DND-41 (cell line): ENCODE measurements at regions not wholly inside any gene's neighbourhood (a gene's known extent, or its start where the extent isn't known, plus 50 kb on each side); places are given as distances from the start of the nearest gene placed in this dataset.

Experiments
- ATAC-seq: fragments of 200-7000 bp; cut with Tn5 transposase; 3 replicates; pipeline ENCODE4 v1.9.1; 2021; ENCODE audit warnings: low read depth; ENCODE audit not compliant: insufficient read depth
- DNase-seq: peaks from one replicate; pipeline ENCODE4 v3.0.0-alpha.2; 2020
- H2AFZ ChIP-seq: 2 replicates; pipeline ENCODE4 v1.6.0; 2012; ENCODE audit warnings: low read depth, low read length
- H3K27ac ChIP-seq: 2 replicates; pipeline ENCODE4 v1.5.1; 2012; ENCODE audit warnings: low read length, inconsistent platforms
- H3K27me3 ChIP-seq: fragments of 200-600 bp; sonication (generic); 2 replicates; pipeline ENCODE4 v1.6.0; 2012; ENCODE audit warnings: low read length, mild to moderate bottlenecking, inconsistent platforms; ENCODE audit not compliant: insufficient read depth, poor library complexity
- H3K36me3 ChIP-seq: 2 replicates; pipeline ENCODE4 v1.5.1; 2012; ENCODE audit warnings: low read length, inconsistent platforms; ENCODE audit not compliant: insufficient read depth
- H3K4me1 ChIP-seq: 2 replicates; pipeline ENCODE4 v1.5.1; 2012; ENCODE audit warnings: mild to moderate bottlenecking, low read length; ENCODE audit not compliant: insufficient read depth
- H3K4me2 ChIP-seq: 2 replicates; pipeline ENCODE4 v1.6.0; 2012; ENCODE audit warnings: mild to moderate bottlenecking, moderate library complexity, low read length, inconsistent platforms; ENCODE audit not compliant: insufficient read depth
- H3K4me3 ChIP-seq, 2 experiments: fragments of 200-600 bp in 1 of 2; shearing (Covaris generic) in 1 of 2; 2 replicates each; pipeline ENCODE4 v1.5.1; 2012 to 2016; ENCODE audit warnings: inconsistent platforms in 2 of 2, low read length in 2 of 2, mild to moderate bottlenecking in 2 of 2, low read depth in 1 of 2, moderate library complexity in 1 of 2
- H3K79me2 ChIP-seq: 2 replicates; pipeline ENCODE4 v1.6.0; 2012; ENCODE audit warnings: low read length, inconsistent platforms; ENCODE audit not compliant: insufficient read depth
- H3K9ac ChIP-seq: 2 replicates; pipeline ENCODE4 v1.6.0; 2012; ENCODE audit warnings: low read depth, mild to moderate bottlenecking, inconsistent platforms, low read length, moderate library complexity
- H3K9me3 ChIP-seq: 2 replicates; pipeline ENCODE4 v1.5.1; 2012; ENCODE audit warnings: low read length, moderate library complexity, mild to moderate bottlenecking, inconsistent platforms; ENCODE audit not compliant: insufficient read depth, severe bottlenecking
- H4K20me1 ChIP-seq: 2 replicates; pipeline ENCODE4 v1.6.0; 2012; ENCODE audit warnings: low read length; ENCODE audit not compliant: insufficient read depth
- EZH2 ChIP-seq: IDR thresholded peaks from 3 replicates; pipeline ENCODE4 v1.6.1; 2012; ENCODE audit warnings: borderline replicate concordance, low read depth, mild to moderate bottlenecking, moderate library complexity, low read length, inconsistent platforms; ENCODE audit not compliant: severe bottlenecking
- TF ChIP-seq, protein P1 (sequence below): IDR thresholded peaks from 2 replicates; pipeline ENCODE4 v1.5.1; 2012; ENCODE audit warnings: borderline replicate concordance, low read length, moderate library complexity, mild to moderate bottlenecking; ENCODE audit not compliant: poor library complexity, severe bottlenecking; ENCODE audit errors: extremely low read depth

GRCh38 chr19:30118760-30119159 is 176.7 kb downstream of the URI1 start:
- no peak overlapping the region for H3K27ac ChIP-seq
- H3K9me3 ChIP-seq: no peaks in the 10 kb centered on the region
- H2AFZ ChIP-seq: no peak overlapping the region
- TF ChIP-seq EZH2: no peak
- TF ChIP-seq, protein P1, sequence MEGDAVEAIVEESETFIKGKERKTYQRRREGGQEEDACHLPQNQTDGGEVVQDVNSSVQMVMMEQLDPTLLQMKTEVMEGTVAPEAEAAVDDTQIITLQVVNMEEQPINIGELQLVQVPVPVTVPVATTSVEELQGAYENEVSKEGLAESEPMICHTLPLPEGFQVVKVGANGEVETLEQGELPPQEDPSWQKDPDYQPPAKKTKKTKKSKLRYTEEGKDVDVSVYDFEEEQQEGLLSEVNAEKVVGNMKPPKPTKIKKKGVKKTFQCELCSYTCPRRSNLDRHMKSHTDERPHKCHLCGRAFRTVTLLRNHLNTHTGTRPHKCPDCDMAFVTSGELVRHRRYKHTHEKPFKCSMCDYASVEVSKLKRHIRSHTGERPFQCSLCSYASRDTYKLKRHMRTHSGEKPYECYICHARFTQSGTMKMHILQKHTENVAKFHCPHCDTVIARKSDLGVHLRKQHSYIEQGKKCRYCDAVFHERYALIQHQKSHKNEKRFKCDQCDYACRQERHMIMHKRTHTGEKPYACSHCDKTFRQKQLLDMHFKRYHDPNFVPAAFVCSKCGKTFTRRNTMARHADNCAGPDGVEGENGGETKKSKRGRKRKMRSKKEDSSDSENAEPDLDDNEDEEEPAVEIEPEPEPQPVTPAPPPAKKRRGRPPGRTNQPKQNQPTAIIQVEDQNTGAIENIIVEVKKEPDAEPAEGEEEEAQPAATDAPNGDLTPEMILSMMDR: no peak
- H3K4me1 ChIP-seq: no peaks in the 10 kb centered on the region
- no peaks in the 10 kb centered on the region for H3K27me3 ChIP-seq
- ATAC-seq (no peak), DNase-seq (no peak)
- H3K9ac ChIP-seq: no peak overlapping the region
- H3K4me2 ChIP-seq: no peak overlapping the region
- H3K4me3 ChIP-seq: no peak overlapping the region
- no peaks in the 10 kb centered on the region; the same call in 1 of the 2 replicates for H4K20me1 ChIP-seq
- H3K79me2 ChIP-seq: no peaks in the 10 kb centered on the region
- H3K36me3 ChIP-seq: no peaks in the 10 kb centered on the region

DNA sequence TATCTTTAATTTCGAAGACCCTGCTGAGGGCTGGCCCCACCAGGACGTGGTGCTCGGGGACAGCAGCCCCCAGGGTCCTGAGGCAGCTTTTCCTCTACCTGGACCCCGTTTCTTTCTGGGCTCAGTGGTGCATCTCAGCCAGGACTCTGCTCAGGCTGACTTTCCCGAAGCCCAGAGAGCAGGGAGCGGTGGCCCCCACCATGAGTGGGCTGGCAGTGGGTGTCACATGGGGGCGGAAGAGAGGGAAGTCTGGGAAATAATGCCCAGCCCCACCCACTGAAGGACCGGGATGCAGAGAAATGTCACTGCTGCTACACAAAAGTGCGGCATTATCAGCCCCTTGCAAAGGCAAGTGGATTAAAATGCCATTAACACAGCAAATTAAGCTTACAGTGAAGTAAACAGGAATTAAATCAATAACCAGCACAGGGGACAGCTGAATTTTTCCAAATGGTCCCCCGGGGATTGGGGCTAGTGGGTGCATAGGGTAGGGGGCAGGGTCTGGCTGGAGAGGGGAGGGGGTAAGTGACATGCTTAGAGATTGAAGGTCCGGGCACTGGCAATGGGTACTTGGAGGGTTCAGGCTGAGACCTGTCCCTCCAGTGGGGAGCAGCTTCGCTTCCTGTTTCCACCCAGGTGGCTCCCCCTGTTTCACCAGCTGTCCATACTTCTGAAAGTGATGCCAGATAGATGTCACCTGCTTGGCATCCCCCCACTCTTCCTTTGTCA is 177.3 kb downstream of the URI1 start:
- DNase-seq (no peak), ATAC-seq (no peak)
- Histone ChIP-seq H3K4me1 (no peaks in the 10 kb centered on the region), H3K79me2 (no peaks in the 10 kb centered on the region), H3K4me3 (no peak overlapping the region), H4K20me1 (no peaks in the 10 kb centered on the region; the same call in 1 of the 2 replicates), H3K9me3 (no peaks in the 10 kb centered on the region), H3K9ac (no peak overlapping the region), H3K27me3 (no peaks in the 10 kb centered on the region), H3K36me3 (no peaks in the 10 kb centered on the region), H2AFZ (no peak overlapping the region), H3K27ac (no peak overlapping the region), H3K4me2 (no peak overlapping the region)
- TF ChIP-seq, protein P1: no peak
- no peak for TF ChIP-seq EZH2

DNA sequence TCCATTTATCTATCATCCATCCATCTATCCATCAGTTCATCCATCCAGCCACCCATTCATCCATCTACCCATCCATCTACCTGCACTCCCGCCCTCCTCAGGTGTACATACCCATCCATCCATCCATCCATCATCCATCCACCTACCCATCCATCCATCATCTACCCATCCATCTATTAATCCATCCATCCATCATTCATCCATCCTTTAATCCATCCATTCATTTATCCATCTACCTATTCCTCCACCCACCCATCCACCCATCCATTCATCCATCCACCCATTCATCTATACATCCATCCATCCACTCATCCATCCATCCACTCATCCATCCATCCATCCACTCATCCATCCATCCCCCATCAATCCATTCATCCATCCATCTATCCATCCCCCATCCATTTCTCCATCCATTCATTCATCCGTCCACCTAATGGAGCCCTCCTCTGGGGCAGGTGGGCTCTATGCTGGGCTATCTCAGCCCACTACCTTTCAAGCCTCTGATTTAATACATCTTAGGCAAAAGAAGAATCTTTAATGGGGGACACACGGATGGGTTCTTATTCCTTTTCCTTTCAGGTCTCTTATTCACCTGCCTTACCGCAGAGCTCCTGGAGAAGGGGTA is 178.9 kb downstream of the URI1 start:
- Histone ChIP-seq H3K4me1 (no peaks in the 10 kb centered on the region), H3K4me2 (no peak overlapping the region), H3K4me3 (no peak overlapping the region), H2AFZ (no peak overlapping the region), H4K20me1 (no peaks in the 10 kb centered on the region; the same call in 1 of the 2 replicates), H3K79me2 (no peaks in the 10 kb centered on the region), H3K27ac (no peak overlapping the region), H3K9me3 (no peaks in the 10 kb centered on the region), H3K36me3 (no peaks in the 10 kb centered on the region), H3K27me3 (no peaks in the 10 kb centered on the region), H3K9ac (no peak overlapping the region)
- TF ChIP-seq, protein P1: no peak
- TF ChIP-seq EZH2: no peak
- DNase-seq: no peak
- ATAC-seq: no peak
